SU-DHL-6 (cell line): ENCODE measurements at regions not wholly inside any gene's neighbourhood (a gene's known extent, or its start where the extent isn't known, plus 50 kb on each side); places are given as distances from the start of the nearest gene placed in this dataset.

Experiments used
- H2AFZ ChIP-seq: fragments of 200-600 bp; sonication (generic); 2 replicates; pipeline ENCODE4 v1.6.1; 2014; ENCODE audit warnings: low read depth, mild to moderate bottlenecking, moderate library complexity, mixed read lengths, antibody characterized with exemption, low read length; ENCODE audit not compliant: severe bottlenecking
- H3F3A ChIP-seq: fragments of 200-600 bp; shearing (Covaris generic); 2 replicates; pipeline ENCODE4 v1.6.0; 2016; ENCODE audit warnings: antibody characterized with exemption, mild to moderate bottlenecking; ENCODE audit not compliant: insufficient read depth
- H3K27ac ChIP-seq: fragments of 200-600 bp; sonication (generic); 2 replicates; pipeline ENCODE4 v1.5.1; 2016; ENCODE audit warnings: low read depth, mild to moderate bottlenecking, low read length, moderate library complexity, mixed read lengths
- H3K27me3 ChIP-seq: fragments of 200-600 bp; sonication (generic), shearing (Covaris generic); 2 replicates; pipeline ENCODE4 v1.6.0; 2014; ENCODE audit warnings: mild to moderate bottlenecking, low read length
- H3K36me3 ChIP-seq: fragments of 200-600 bp; sonication (generic); 2 replicates; pipeline ENCODE4 v1.6.1; 2014; ENCODE audit warnings: mild to moderate bottlenecking, low read length, mixed read lengths
- H3K4me2 ChIP-seq: fragments of 300-600, 200-600 bp; shearing (Covaris generic), sonication (generic); 2 replicates; pipeline ENCODE4 v1.6.0; 2014; ENCODE audit warnings: low read length, low read depth, mild to moderate bottlenecking; ENCODE audit not compliant: poor library complexity, severe bottlenecking
- H3K4me3 ChIP-seq: fragments of 200-600 bp; sonication (generic); 2 replicates; pipeline ENCODE4 v1.5.1; 2014; ENCODE audit warnings: antibody characterized with exemption, low read length, mild to moderate bottlenecking, mixed read lengths; ENCODE audit not compliant: insufficient read depth, poor library complexity, severe bottlenecking
- H3K79me2 ChIP-seq: fragments of 200-600 bp; sonication (generic); 2 replicates; pipeline ENCODE4 v1.6.1; 2014; ENCODE audit warnings: mild to moderate bottlenecking, low read length, moderate library complexity; ENCODE audit not compliant: insufficient read depth
- H3K9ac ChIP-seq: fragments of 200-600 bp; sonication (generic); 2 replicates; pipeline ENCODE4 v1.7.0; 2014; ENCODE audit warnings: mild to moderate bottlenecking, low read length
- H3K9me2 ChIP-seq: fragments of 200-600 bp; sonication (generic); replicated peaks from 2 replicates; pipeline ENCODE4 v1.6.1; 2014; ENCODE audit warnings: low read length; ENCODE audit not compliant: insufficient read depth
- H3K9me3 ChIP-seq: fragments of 200-600 bp; sonication (generic); 2 replicates; pipeline ENCODE4 v1.6.1; 2014; ENCODE audit warnings: low read length, mixed read lengths; ENCODE audit not compliant: insufficient read depth
- H4K20me1 ChIP-seq: fragments of 200-600 bp; sonication (generic); 2 replicates; pipeline ENCODE4 v1.6.1; 2014; ENCODE audit warnings: low read depth, mild to moderate bottlenecking, antibody characterized with exemption, low read length, moderate library complexity, mixed read lengths
- CTCF ChIP-seq: fragments of 200-600 bp; sonication (generic); IDR thresholded peaks from one replicate; pipeline ENCODE4 v1.5.1; 2017; ENCODE audit warnings: antibody characterized with exemption, mild to moderate bottlenecking, low read length, moderate library complexity; ENCODE audit not compliant: insufficient read depth, poor library complexity, severe bottlenecking
- EZH2phosphoT487 ChIP-seq: fragments of 200-600 bp; sonication (generic), shearing (Covaris generic); conservative IDR thresholded peaks from 2 replicates; pipeline ENCODE4 v1.6.1; 2018; ENCODE audit warnings: mild to moderate bottlenecking, antibody characterized with exemption, low read length, moderate library complexity, mixed read lengths

GRCh38 chr7:68816491-68816890 is 781.8 kb upstream of the AUTS2 start:
- no peak overlapping the region for H3K4me2 ChIP-seq
- no peaks in the 10 kb centered on the region for H3F3A ChIP-seq
- H3K79me2 ChIP-seq, result no peaks in the 10 kb centered on the region
- no peak overlapping the region for H3K9ac ChIP-seq
- no peaks in the 10 kb centered on the region for H3K9me3 ChIP-seq
- no peak overlapping the region for H3K27ac ChIP-seq
- no peaks in the 10 kb centered on the region for H3K27me3 ChIP-seq
- no peaks in the 10 kb centered on the region for H3K9me2 ChIP-seq
- no peak overlapping the region for H3K4me3 ChIP-seq
- no peaks in the 10 kb centered on the region for H4K20me1 ChIP-seq
- TF ChIP-seq EZH2phosphoT487, result no peak
- TF ChIP-seq CTCF, result no peak
- no peak overlapping the region for H2AFZ ChIP-seq
- H3K36me3 ChIP-seq, result no peaks in the 10 kb centered on the region

- H3K9me2 ChIP-seq, result no peaks in the 10 kb centered on the region
- no peak for TF ChIP-seq CTCF
- TF ChIP-seq EZH2phosphoT487, result no peak
- H3K27me3 ChIP-seq, result no peaks in the 10 kb centered on the region
- H3K79me2 ChIP-seq, result no peaks in the 10 kb centered on the region
- no peaks in the 10 kb centered on the region for H4K20me1 ChIP-seq
- no peaks in the 10 kb centered on the region for H3F3A ChIP-seq
- H2AFZ ChIP-seq, result no peak overlapping the region
- H3K9ac ChIP-seq, result no peak overlapping the region
- no peaks in the 10 kb centered on the region for H3K36me3 ChIP-seq
- H3K4me3 ChIP-seq, result no peak overlapping the region
- no peak overlapping the region for H3K4me2 ChIP-seq
- no peak overlapping the region for H3K27ac ChIP-seq
- no peaks in the 10 kb centered on the region for H3K9me3 ChIP-seq
Measured at GRCh38 chr7:68820321-68820720, 778.0 kb upstream of the AUTS2 start.

- TF ChIP-seq EZH2phosphoT487, result no peak
- TF ChIP-seq CTCF, result no peak
- H3K9me3 ChIP-seq, result no peaks in the 10 kb centered on the region
- H3K36me3 ChIP-seq, result no peaks in the 10 kb centered on the region
- H3K9ac ChIP-seq, result no peak overlapping the region
- no peaks in the 10 kb centered on the region for H3F3A ChIP-seq
- no peak overlapping the region for H3K4me3 ChIP-seq
- H3K79me2 ChIP-seq, result no peaks in the 10 kb centered on the region
- H4K20me1 ChIP-seq, result no peaks in the 10 kb centered on the region
- no peak overlapping the region for H2AFZ ChIP-seq
- no peak overlapping the region for H3K4me2 ChIP-seq
- no peaks in the 10 kb centered on the region for H3K9me2 ChIP-seq
- H3K27me3 ChIP-seq, result no peaks in the 10 kb centered on the region
- H3K27ac ChIP-seq, result no peak overlapping the region
Measured at GRCh38 chr7:68821846-68822245, 776.4 kb upstream of the AUTS2 start.
